ENCODE measurements at regions not wholly inside any gene's neighbourhood (a gene's known extent, or its start where the extent isn't known, plus 50 kb on each side); places are given as distances from the start of the nearest gene placed in this dataset.

- Histone ChIP-seq H3K79me2 (ENCODE audit: control insufficient read depth in 1 of 2, insufficient read depth in 2 of 2, low read length in 2 of 2) (no peaks in the 10 kb centered on the region), H3K4ac (replicated peaks; ENCODE audit: insufficient read length, low read depth, low read length) (no peak overlapping the region), H2BK12ac (ENCODE audit: low read depth, low read length) (no peak overlapping the region), H4K8ac (ENCODE audit: extremely low read depth, insufficient read depth, low read length) (no peak overlapping the region; the same call in 1 of the 2 replicates), H4K5ac (ENCODE audit: insufficient read length, low read depth, low read length) (no peak overlapping the region), H2BK5ac (ENCODE audit: low read depth, low read length) (no peak overlapping the region), H2BK15ac (ENCODE audit: low read length) (no peak overlapping the region), H2AFZ (ENCODE audit: low read length) (no peak overlapping the region), H4K91ac (replicated peaks; ENCODE audit: insufficient read length, low read length) (no peak overlapping the region), H4K20me1 (replicated peaks in 1 of 2; ENCODE audit: control insufficient read depth in 1 of 2, insufficient read depth in 2 of 2, low read length in 2 of 2) (no peaks in the 10 kb centered on the region), H3K23ac (ENCODE audit: insufficient read length) (no peak overlapping the region), H3K4me2 (ENCODE audit: insufficient read depth in 1 of 2, low read depth in 2 of 2, low read length in 2 of 2) (no peak overlapping the region), H3K9me3 (ENCODE audit: insufficient read depth in 2 of 2, low read depth in 1 of 2, low read length in 1 of 2) (no peaks in the 10 kb centered on the region), H2BK20ac (ENCODE audit: low read length) (no peak overlapping the region), H3K27ac (ENCODE audit: low read depth, low read length) (no peak overlapping the region), H3K9ac (replicated peaks in 1 of 4; ENCODE audit: extremely low read depth in 1 of 4, low read depth in 3 of 4, low read length in 3 of 4) (no peak overlapping the region), H2BK120ac (replicated peaks; ENCODE audit: low read depth, low read length) (no peak overlapping the region), H3K4me1 (replicated peaks in 1 of 4; ENCODE audit: control insufficient read depth in 3 of 4, insufficient read depth in 4 of 4, low read length in 3 of 4) (no peaks in the 10 kb centered on the region), H3K79me1 (ENCODE audit: low read depth, low read length) (no peaks in the 10 kb centered on the region), H2AK5ac (ENCODE audit: low read depth, low read length) (no peak overlapping the region), H3K23me2 (ENCODE audit: low read depth, low read length) (no peaks in the 10 kb centered on the region), H3K56ac (replicated peaks; ENCODE audit: insufficient read length, low read depth, low read length) (no peak overlapping the region), H3K4me3 (ENCODE audit: extremely low read depth in 1 of 4, insufficient read depth in 2 of 4, low read depth in 3 of 4, low read length in 4 of 4) (no peak overlapping the region), H3K27me3 (replicated peaks in 1 of 4; ENCODE audit: control insufficient read depth in 3 of 4, extremely low read depth in 1 of 4, insufficient read depth in 3 of 4, low read length in 3 of 4) (no peaks in the 10 kb centered on the region), H3K18ac (ENCODE audit: extremely low read depth, low read length) (no peak overlapping the region), H3K14ac (ENCODE audit: insufficient read length) (no peak overlapping the region), H3K36me3 (ENCODE audit: control insufficient read depth in 2 of 4, insufficient read depth in 4 of 4, low read length in 3 of 4) (no peaks in the 10 kb centered on the region)
- CTCF ChIA-PET (ENCODE audit: partially characterized antibody): interaction anchor here (0.9 to 1.6 kb wide), 2 partner anchors 100 to 651 kb away, joined by 3 read pairs; no protein-coding TSS in a partner anchor
- POLR2A ChIA-PET (ENCODE audit: partially characterized antibody): no interaction called here
- 98% methylated on average over 10 of the region's 10 CpGs; no CpG with 5 or more reads in 1 of the 2 experiments for WGBS, 2 experiments (ENCODE audit: extremely low coverage in 1 of 2, insufficient coverage in 1 of 2, insufficient read length in 1 of 2, insufficient replicate concordance in 2 of 2, low coverage in 1 of 2, low lambda C conversion rate in 2 of 2, missing lambda C conversion rate in 1 of 2)
- DNase-seq (ENCODE audit: low read depth in 1 of 2, low spot score in 2 of 2) (peak in 1 of 2 experiments; percentile 13), FAIRE-seq (no peak)
- TF ChIP-seq BACH1 (IDR thresholded peaks at IDR 0.05; ENCODE audit: low read length) (no peak), CREB1 (IDR thresholded peaks at IDR 0.05) (no peak), ASH2L (IDR thresholded peaks at IDR 0.05; ENCODE audit: low read length) (no peak), NANOG (IDR thresholded peaks at IDR 0.05; ENCODE audit: insufficient read depth, low read depth, low read length, poor library complexity, severe bottlenecking) (no peak), NRF1 (IDR thresholded peaks at IDR 0.05; ENCODE audit: low read depth, low read length) (no peak), BRCA1 (IDR thresholded peaks at IDR 0.05; ENCODE audit: low read depth, low read length) (no peak), CBX5 (IDR thresholded peaks at IDR 0.05; ENCODE audit: low read depth, low read length) (no peak), SIN3A (conservative IDR thresholded peaks at IDR 0.05 in 1 of 2, IDR thresholded peaks at IDR 0.05 in 1 of 2; ENCODE audit: low read depth in 1 of 2, low read length in 2 of 2) (no peak), MAFK (IDR thresholded peaks at IDR 0.05; ENCODE audit: low read depth, low read length) (no peak), TAF1 (IDR thresholded peaks at IDR 0.05; ENCODE audit: low read depth, low read length) (no peak)
Measured at GRCh38 chr10:43963793-43964425, 315.2 kb upstream of the ZNF32 start.

Measured in H1 (cell line).